ENCODE measurements at regions not wholly inside any gene's neighbourhood (a gene's known extent, or its start where the extent isn't known, plus 50 kb on each side); places are given as distances from the start of the nearest gene placed in this dataset.

DNA sequence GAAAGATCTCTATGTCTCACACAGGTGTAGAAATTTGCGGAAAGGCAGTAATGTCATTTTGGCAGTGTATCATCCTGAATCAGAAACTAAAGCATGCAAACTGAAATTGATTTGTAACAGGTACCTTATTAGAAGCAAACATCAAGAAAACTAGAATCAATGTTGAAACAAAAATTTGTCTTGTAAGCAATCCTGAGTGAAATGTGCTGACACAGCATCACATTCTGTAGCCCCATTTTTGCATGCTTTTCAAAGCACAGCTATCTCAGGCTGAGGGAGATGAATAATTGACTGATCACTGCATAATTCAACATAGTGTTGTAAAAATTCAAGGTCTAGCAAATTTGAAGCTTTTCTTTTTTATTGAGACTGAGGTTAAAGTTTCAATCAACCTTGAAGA, 539.7 kb downstream of the DACH1 start:
- TF ChIP-seq, protein P1, sequence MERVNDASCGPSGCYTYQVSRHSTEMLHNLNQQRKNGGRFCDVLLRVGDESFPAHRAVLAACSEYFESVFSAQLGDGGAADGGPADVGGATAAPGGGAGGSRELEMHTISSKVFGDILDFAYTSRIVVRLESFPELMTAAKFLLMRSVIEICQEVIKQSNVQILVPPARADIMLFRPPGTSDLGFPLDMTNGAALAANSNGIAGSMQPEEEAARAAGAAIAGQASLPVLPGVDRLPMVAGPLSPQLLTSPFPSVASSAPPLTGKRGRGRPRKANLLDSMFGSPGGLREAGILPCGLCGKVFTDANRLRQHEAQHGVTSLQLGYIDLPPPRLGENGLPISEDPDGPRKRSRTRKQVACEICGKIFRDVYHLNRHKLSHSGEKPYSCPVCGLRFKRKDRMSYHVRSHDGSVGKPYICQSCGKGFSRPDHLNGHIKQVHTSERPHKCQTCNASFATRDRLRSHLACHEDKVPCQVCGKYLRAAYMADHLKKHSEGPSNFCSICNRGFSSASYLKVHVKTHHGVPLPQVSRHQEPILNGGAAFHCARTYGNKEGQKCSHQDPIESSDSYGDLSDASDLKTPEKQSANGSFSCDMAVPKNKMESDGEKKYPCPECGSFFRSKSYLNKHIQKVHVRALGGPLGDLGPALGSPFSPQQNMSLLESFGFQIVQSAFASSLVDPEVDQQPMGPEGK (CRISPR knock-in tag; IDR thresholded peaks at IDR 0.05; ENCODE audit: borderline replicate concordance), result no peak
- TF ChIP-seq, protein P2, sequence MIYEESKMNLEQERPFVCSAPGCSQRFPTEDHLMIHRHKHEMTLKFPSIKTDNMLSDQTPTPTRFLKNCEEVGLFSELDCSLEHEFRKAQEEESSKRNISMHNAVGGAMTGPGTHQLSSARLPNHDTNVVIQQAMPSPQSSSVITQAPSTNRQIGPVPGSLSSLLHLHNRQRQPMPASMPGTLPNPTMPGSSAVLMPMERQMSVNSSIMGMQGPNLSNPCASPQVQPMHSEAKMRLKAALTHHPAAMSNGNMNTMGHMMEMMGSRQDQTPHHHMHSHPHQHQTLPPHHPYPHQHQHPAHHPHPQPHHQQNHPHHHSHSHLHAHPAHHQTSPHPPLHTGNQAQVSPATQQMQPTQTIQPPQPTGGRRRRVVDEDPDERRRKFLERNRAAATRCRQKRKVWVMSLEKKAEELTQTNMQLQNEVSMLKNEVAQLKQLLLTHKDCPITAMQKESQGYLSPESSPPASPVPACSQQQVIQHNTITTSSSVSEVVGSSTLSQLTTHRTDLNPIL (CRISPR knock-in tag; IDR thresholded peaks at IDR 0.05; ENCODE audit: low read depth), result no peak
- TF ChIP-seq RARB (CRISPR knock-in tag; IDR thresholded peaks at IDR 0.05), result no peak
- TF ChIP-seq, protein P3, sequence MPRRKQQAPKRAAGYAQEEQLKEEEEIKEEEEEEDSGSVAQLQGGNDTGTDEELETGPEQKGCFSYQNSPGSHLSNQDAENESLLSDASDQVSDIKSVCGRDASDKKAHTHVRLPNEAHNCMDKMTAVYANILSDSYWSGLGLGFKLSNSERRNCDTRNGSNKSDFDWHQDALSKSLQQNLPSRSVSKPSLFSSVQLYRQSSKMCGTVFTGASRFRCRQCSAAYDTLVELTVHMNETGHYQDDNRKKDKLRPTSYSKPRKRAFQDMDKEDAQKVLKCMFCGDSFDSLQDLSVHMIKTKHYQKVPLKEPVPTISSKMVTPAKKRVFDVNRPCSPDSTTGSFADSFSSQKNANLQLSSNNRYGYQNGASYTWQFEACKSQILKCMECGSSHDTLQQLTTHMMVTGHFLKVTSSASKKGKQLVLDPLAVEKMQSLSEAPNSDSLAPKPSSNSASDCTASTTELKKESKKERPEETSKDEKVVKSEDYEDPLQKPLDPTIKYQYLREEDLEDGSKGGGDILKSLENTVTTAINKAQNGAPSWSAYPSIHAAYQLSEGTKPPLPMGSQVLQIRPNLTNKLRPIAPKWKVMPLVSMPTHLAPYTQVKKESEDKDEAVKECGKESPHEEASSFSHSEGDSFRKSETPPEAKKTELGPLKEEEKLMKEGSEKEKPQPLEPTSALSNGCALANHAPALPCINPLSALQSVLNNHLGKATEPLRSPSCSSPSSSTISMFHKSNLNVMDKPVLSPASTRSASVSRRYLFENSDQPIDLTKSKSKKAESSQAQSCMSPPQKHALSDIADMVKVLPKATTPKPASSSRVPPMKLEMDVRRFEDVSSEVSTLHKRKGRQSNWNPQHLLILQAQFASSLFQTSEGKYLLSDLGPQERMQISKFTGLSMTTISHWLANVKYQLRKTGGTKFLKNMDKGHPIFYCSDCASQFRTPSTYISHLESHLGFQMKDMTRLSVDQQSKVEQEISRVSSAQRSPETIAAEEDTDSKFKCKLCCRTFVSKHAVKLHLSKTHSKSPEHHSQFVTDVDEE (CRISPR knock-in tag; IDR thresholded peaks at IDR 0.05), result no peak
- no peak for TF ChIP-seq GLIS3 (CRISPR knock-in tag; IDR thresholded peaks at IDR 0.05)

Measured in SK-N-SH treated with all-trans-retinoic acid at 6 μM for 48 hours (cell line).